Endodermal cell (in vitro differentiated cells): ENCODE measurements at regions not wholly inside any gene's neighbourhood (a gene's known extent, or its start where the extent isn't known, plus 50 kb on each side); places are given as distances from the start of the nearest gene placed in this dataset.

Source experiments
- DNase-seq: peaks from one replicate; pipeline ENCODE4 v3.0.0-alpha.2; 2017
- H3K27ac ChIP-seq: 2 replicates; pipeline ENCODE4 v1.5.1; 2013; ENCODE audit warnings: mild to moderate bottlenecking, low read depth, low read length, moderate library complexity
- H3K27me3 ChIP-seq: 2 replicates; pipeline ENCODE4 v1.6.1; 2013; ENCODE audit warnings: mild to moderate bottlenecking, low read length, moderate library complexity; ENCODE audit not compliant: insufficient read depth, control insufficient read depth, poor library complexity, severe bottlenecking
- H3K36me3 ChIP-seq: 2 replicates; pipeline ENCODE4 v1.7.0; 2013; ENCODE audit warnings: mild to moderate bottlenecking, low read length, moderate library complexity; ENCODE audit not compliant: control insufficient read depth, insufficient read depth
- H3K4me1 ChIP-seq: one replicate; pipeline ENCODE4 v1.7.0; 2013; ENCODE audit warnings: low read length; ENCODE audit not compliant: control insufficient read depth, insufficient read depth
- H3K4me3 ChIP-seq: 2 replicates; pipeline ENCODE4 v1.5.1; 2013; ENCODE audit warnings: mild to moderate bottlenecking, low read length, moderate library complexity
- H3K9ac ChIP-seq: 2 replicates; pipeline ENCODE4 v1.6.1; 2013; ENCODE audit warnings: mild to moderate bottlenecking, low read length, moderate library complexity; ENCODE audit not compliant: poor library complexity, severe bottlenecking; ENCODE audit errors: extremely low read depth
- H3K9me3 ChIP-seq: 2 replicates; pipeline ENCODE4 v1.6.1; 2013; ENCODE audit warnings: mild to moderate bottlenecking, low read length, moderate library complexity; ENCODE audit not compliant: control insufficient read depth
- H3K27ac Mint-ChIP-seq: 2 replicates; pipeline ENCODE4 v1.8.0; 2020; ENCODE audit warnings: mixed read lengths
- H3K27me3 Mint-ChIP-seq: 2 replicates; pipeline ENCODE4 v1.8.0; 2021; ENCODE audit warnings: mild to moderate bottlenecking, mixed read lengths; ENCODE audit not compliant: insufficient read depth
- H3K36me3 Mint-ChIP-seq: 2 replicates; pipeline ENCODE4 v1.8.0; 2020; ENCODE audit warnings: low read depth, mixed read lengths
- H3K4me1 Mint-ChIP-seq: 2 replicates; pipeline ENCODE4 v1.8.0; 2020; ENCODE audit warnings: mixed read lengths
- H3K4me3 Mint-ChIP-seq: 2 replicates; pipeline ENCODE4 v1.8.0; 2020; ENCODE audit warnings: mild to moderate bottlenecking, moderate library complexity, mixed read lengths
- H3K9me3 Mint-ChIP-seq: 2 replicates; pipeline ENCODE4 v1.8.0; 2020; ENCODE audit warnings: mild to moderate bottlenecking, mixed read lengths
- CTCF ChIP-seq: fragments of 200-600 bp; sonication (generic); conservative IDR thresholded peaks from 2 replicates; pipeline ENCODE4 v1.5.0; 2021; ENCODE audit warnings: antibody characterized with exemption, mild to moderate bottlenecking
- whole genome bisulfite sequencing, 2 experiments: methylation state at CpG; one replicate each; pipeline versions ENCODE4 v1.1.5 to v1.1.7; 2013; ENCODE audit warnings: missing lambda C conversion rate in 2 of 2, mixed read lengths in 1 of 2; ENCODE audit not compliant: insufficient coverage in 1 of 2, insufficient read length in 1 of 2; 5-methylcytosine and 5-hydroxymethylcytosine counted together

DNA sequence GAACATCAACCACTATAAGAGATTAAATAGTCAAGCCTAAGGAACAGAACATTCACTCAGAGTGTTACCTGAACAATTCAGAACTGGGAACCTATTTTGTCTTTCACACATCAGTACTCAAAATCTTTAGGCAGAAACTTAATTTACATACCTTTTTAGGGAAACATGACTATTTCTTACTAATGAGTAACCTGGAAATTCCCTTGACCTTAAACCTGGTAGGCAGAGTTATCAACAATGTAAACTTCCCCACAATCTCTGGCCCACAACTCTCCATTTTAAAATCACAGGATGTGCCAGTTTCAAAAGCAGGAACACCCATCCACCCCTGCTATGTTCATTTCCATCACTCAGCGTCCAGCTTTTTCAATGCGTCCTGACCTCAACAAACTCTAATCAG, 132.9 kb upstream of the ANKFN1 start:
- no peaks in the 10 kb centered on the region for H3K9me3 Mint-ChIP-seq
- no peak for DNase-seq
- no peaks in the 10 kb centered on the region for H3K4me1 ChIP-seq
- no peak overlapping the region for H3K9ac ChIP-seq
- peaks cover 4% of the 10 kb centered on the region for H3K27me3 Mint-ChIP-seq
- H3K27ac ChIP-seq: no peak overlapping the region
- H3K27me3 ChIP-seq: no peaks in the 10 kb centered on the region
- H3K4me1 Mint-ChIP-seq: no peaks in the 10 kb centered on the region
- no peak overlapping the region for H3K4me3 Mint-ChIP-seq
- no peaks in the 10 kb centered on the region for H3K36me3 ChIP-seq
- no peak overlapping the region for H3K4me3 ChIP-seq
- H3K36me3 Mint-ChIP-seq: no peaks in the 10 kb centered on the region
- no peak overlapping the region for H3K27ac Mint-ChIP-seq
- H3K9me3 ChIP-seq: no peaks in the 10 kb centered on the region
- no peak for TF ChIP-seq CTCF
- 82 to 83% methylated on average over 2 of the region's 2 CpGs for WGBS, 2 experiments

DNA sequence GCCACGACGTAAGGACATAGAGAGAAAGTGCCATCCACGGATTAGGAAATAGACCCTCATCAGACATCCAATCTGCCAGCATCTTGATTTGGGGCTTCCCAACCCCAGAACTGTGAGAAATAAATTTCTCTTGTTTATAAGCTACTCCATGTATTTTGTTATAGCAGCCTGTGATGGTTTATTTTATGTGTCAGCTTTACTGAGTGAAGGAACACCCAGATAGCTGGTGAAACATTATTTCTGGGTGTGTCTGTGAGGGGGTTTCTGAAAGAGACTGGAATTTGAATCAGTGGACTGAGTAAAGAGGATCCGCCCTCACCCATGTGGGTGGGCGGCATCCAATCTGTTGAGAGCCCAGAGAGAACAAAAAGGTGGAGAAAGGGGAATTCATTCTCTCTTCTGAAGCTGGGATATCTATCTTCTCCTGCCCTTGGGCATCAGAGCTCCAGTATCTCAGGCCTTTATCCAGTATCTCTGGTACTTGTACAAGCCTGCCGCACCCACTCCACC, 131.5 kb upstream of the ANKFN1 start:
- Histone ChIP-seq H3K9me3 (no peaks in the 10 kb centered on the region), H3K4me1 (no peaks in the 10 kb centered on the region), H3K4me3 (no peak overlapping the region), H3K9ac (no peak overlapping the region), H3K27ac (no peak overlapping the region), H3K36me3 (no peaks in the 10 kb centered on the region), H3K27me3 (no peaks in the 10 kb centered on the region)
- H3K27me3 Mint-ChIP-seq: peaks cover 2% of the 10 kb centered on the region
- H3K4me3 Mint-ChIP-seq: no peak overlapping the region
- WGBS, 2 experiments: 97 to 100% methylated on average over 6 of the region's 6 CpGs
- no peaks in the 10 kb centered on the region for H3K9me3 Mint-ChIP-seq
- DNase-seq: no peak
- TF ChIP-seq CTCF: no peak
- H3K36me3 Mint-ChIP-seq: no peaks in the 10 kb centered on the region
- H3K27ac Mint-ChIP-seq: no peak overlapping the region
- H3K4me1 Mint-ChIP-seq: no peaks in the 10 kb centered on the region

- DNase-seq: no peak
- no peak overlapping the region for H3K4me3 Mint-ChIP-seq
- H3K9ac ChIP-seq: no peak overlapping the region
- H3K4me1 ChIP-seq: no peaks in the 10 kb centered on the region
- WGBS, 2 experiments: 71 to 100% methylated on average over 1 to 2 of the region's 2 CpGs
- H3K36me3 ChIP-seq: no peaks in the 10 kb centered on the region
- H3K27me3 ChIP-seq: no peaks in the 10 kb centered on the region
- no peak overlapping the region for H3K4me3 ChIP-seq
- no peak for TF ChIP-seq CTCF
- no peak overlapping the region for H3K27ac ChIP-seq
- no peaks in the 10 kb centered on the region for H3K9me3 Mint-ChIP-seq
- no peaks in the 10 kb centered on the region for H3K36me3 Mint-ChIP-seq
- H3K27me3 Mint-ChIP-seq: no peaks in the 10 kb centered on the region
- H3K4me1 Mint-ChIP-seq: no peaks in the 10 kb centered on the region
- H3K9me3 ChIP-seq: no peaks in the 10 kb centered on the region
- H3K27ac Mint-ChIP-seq: no peak overlapping the region
Measured at GRCh38 chr17:56023851-56024250, 129.4 kb upstream of the ANKFN1 start.
